ENCODE measurements at regions not wholly inside any gene's neighbourhood (a gene's known extent, or its start where the extent isn't known, plus 50 kb on each side); places are given as distances from the start of the nearest gene placed in this dataset.

GRCh38 chr6:150747155-150747554 lies 118.3 kb upstream of the MTHFD1L start:
- H3K36me3 Mint-ChIP-seq = no peaks in the 10 kb centered on the region
- no peak overlapping the region for H3K27ac Mint-ChIP-seq
- H3K4me3 Mint-ChIP-seq = no peak overlapping the region
- ATAC-seq = no peak
- H3K9me3 Mint-ChIP-seq = no peaks in the 10 kb centered on the region
- H3K27me3 Mint-ChIP-seq (ENCODE audit: low read depth) = peaks cover 5% of the 10 kb centered on the region
- no peak for DNase-seq (ENCODE audit: low spot score)
- TF ChIP-seq ZNF512 (CRISPR knock-in tag; IDR thresholded peaks at IDR 0.05; ENCODE audit: borderline replicate concordance) = no peak
- no peak for TF ChIP-seq GABPB1 (CRISPR knock-in tag; IDR thresholded peaks at IDR 0.05)
- no peak for TF ChIP-seq NR1H2 (CRISPR knock-in tag; IDR thresholded peaks at IDR 0.05)
- TF ChIP-seq, protein P1, sequence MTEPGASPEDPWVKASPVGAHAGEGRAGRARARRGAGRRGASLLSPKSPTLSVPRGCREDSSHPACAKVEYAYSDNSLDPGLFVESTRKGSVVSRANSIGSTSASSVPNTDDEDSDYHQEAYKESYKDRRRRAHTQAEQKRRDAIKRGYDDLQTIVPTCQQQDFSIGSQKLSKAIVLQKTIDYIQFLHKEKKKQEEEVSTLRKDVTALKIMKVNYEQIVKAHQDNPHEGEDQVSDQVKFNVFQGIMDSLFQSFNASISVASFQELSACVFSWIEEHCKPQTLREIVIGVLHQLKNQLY (CRISPR knock-in tag; IDR thresholded peaks at IDR 0.05) = no peak
- no peak for TF ChIP-seq PRDM15 (CRISPR knock-in tag; IDR thresholded peaks at IDR 0.05)
- TF ChIP-seq, protein P2, sequence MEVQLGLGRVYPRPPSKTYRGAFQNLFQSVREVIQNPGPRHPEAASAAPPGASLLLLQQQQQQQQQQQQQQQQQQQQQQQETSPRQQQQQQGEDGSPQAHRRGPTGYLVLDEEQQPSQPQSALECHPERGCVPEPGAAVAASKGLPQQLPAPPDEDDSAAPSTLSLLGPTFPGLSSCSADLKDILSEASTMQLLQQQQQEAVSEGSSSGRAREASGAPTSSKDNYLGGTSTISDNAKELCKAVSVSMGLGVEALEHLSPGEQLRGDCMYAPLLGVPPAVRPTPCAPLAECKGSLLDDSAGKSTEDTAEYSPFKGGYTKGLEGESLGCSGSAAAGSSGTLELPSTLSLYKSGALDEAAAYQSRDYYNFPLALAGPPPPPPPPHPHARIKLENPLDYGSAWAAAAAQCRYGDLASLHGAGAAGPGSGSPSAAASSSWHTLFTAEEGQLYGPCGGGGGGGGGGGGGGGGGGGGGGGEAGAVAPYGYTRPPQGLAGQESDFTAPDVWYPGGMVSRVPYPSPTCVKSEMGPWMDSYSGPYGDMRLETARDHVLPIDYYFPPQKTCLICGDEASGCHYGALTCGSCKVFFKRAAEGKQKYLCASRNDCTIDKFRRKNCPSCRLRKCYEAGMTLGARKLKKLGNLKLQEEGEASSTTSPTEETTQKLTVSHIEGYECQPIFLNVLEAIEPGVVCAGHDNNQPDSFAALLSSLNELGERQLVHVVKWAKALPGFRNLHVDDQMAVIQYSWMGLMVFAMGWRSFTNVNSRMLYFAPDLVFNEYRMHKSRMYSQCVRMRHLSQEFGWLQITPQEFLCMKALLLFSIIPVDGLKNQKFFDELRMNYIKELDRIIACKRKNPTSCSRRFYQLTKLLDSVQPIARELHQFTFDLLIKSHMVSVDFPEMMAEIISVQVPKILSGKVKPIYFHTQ (CRISPR knock-in tag; IDR thresholded peaks at IDR 0.05) = no peak
- no peaks in the 10 kb centered on the region for H3K4me1 Mint-ChIP-seq
- CTCF ChIA-PET = interaction anchor here (0.5 to 1.2 kb wide), 2 partner anchors 218 to 352 kb away, joined by 4 read pairs; no protein-coding TSS in a partner anchor
- POLR2A ChIA-PET = no interaction called here

DNA sequence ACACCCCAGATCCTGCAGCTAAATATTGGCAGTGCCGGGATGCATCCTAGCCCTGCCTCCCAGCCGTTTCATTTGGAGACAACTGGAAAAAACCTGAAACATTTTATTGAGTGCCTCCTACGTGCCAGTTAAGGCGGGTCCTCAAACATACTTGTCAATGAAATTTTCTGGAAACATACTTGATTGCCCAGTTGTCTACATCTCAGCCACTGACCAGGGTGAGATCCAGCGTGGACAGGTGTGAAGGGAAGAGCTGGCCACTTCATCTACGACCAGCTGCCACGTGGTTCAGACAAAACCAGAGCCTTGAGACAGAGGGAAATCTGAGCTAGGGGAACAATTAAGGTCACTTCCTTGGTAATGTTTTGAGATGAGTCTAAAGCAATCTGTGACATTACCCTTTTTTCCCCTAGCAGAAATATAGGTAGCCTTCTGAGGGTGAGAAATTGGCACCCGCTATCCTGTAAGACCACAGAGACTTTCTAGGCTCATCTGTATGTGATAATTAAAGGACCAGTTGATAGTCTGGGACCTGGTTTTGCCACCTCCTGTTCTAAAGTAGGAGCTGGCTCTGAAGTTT lies 116.3 kb upstream of the MTHFD1L start:
- H3K27ac Mint-ChIP-seq = no peak overlapping the region
- ChIA-PET POLR2A (no interaction called here), CTCF (interaction anchor here (0.5 to 2.1 kb wide), 4 partner anchors 63 to 562 kb away, joined by 3 to 6 read pairs (median 5); no protein-coding TSS in a partner anchor)
- no peak for DNase-seq (ENCODE audit: low spot score)
- peaks cover 21% of the 10 kb centered on the region for H3K27me3 Mint-ChIP-seq (ENCODE audit: low read depth)
- peaks cover 10% of the 10 kb centered on the region for H3K4me1 Mint-ChIP-seq
- no peak overlapping the region for H3K4me3 Mint-ChIP-seq
- ATAC-seq = no peak
- no peaks in the 10 kb centered on the region for H3K9me3 Mint-ChIP-seq
- no peaks in the 10 kb centered on the region for H3K36me3 Mint-ChIP-seq
- TF ChIP-seq ZNF425 (CRISPR knock-in tag; conservative IDR thresholded peaks at IDR 0.05) = no peak
- TF ChIP-seq JUN (CRISPR knock-in tag; IDR thresholded peaks at IDR 0.05) = no peak
- TF ChIP-seq CTCF (IDR thresholded peaks at IDR 0.05) = no peak
- no peak for TF ChIP-seq NR3C1 (CRISPR knock-in tag; conservative IDR thresholded peaks at IDR 0.05; ENCODE audit: low read depth)
- no peak for TF ChIP-seq ZBTB21 (CRISPR knock-in tag; IDR thresholded peaks at IDR 0.05; ENCODE audit: borderline replicate concordance)
- TF ChIP-seq TP53 (CRISPR knock-in tag; IDR thresholded peaks at IDR 0.05) = no peak
- no peak for TF ChIP-seq HMGA2 (CRISPR knock-in tag; IDR thresholded peaks at IDR 0.05)
- TF ChIP-seq ATF1 (CRISPR knock-in tag; IDR thresholded peaks at IDR 0.05) = no peak
- TF ChIP-seq, protein P3, sequence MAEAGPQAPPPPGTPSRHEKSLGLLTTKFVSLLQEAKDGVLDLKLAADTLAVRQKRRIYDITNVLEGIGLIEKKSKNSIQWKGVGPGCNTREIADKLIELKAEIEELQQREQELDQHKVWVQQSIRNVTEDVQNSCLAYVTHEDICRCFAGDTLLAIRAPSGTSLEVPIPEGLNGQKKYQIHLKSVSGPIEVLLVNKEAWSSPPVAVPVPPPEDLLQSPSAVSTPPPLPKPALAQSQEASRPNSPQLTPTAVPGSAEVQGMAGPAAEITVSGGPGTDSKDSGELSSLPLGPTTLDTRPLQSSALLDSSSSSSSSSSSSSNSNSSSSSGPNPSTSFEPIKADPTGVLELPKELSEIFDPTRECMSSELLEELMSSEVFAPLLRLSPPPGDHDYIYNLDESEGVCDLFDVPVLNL (CRISPR knock-in tag; IDR thresholded peaks at IDR 0.05; ENCODE audit: borderline replicate concordance, low read depth) = no peak
- TF ChIP-seq ZNF512 (CRISPR knock-in tag; IDR thresholded peaks at IDR 0.05; ENCODE audit: borderline replicate concordance) = no peak
- TF ChIP-seq MXD4 (CRISPR knock-in tag; IDR thresholded peaks at IDR 0.05; ENCODE audit: borderline replicate concordance) = no peak
- no peak for TF ChIP-seq JAZF1 (CRISPR knock-in tag; IDR thresholded peaks at IDR 0.05)
- no peak for TF ChIP-seq ZNF232 (CRISPR knock-in tag; IDR thresholded peaks at IDR 0.05)
